T-helper 22 cell (primary cell): ENCODE measurements at regions not wholly inside any gene's neighbourhood (a gene's known extent, or its start where the extent isn't known, plus 50 kb on each side); places are given as distances from the start of the nearest gene placed in this dataset.

Experiments
- DNase-seq: peaks from one replicate; pipeline ENCODE4 v3.0.0-alpha.2; 2020; ENCODE audit warnings: low read depth

- DNase-seq = no peak
Measured at GRCh38 chr12:94031763-94032162, 116.6 kb upstream of the PLXNC1 start.

GRCh38 chr12:94032368-94032767, 116.0 kb upstream of the PLXNC1 start:
- no peak for DNase-seq

- no peak for DNase-seq
Measured at GRCh38 chr12:94033101-94033500, 115.3 kb upstream of the PLXNC1 start.

GRCh38 chr12:94033784-94034183, 114.6 kb upstream of the PLXNC1 start:
- DNase-seq = no peak

GRCh38 chr12:94037444-94037843, 110.9 kb upstream of the PLXNC1 start:
- no peak for DNase-seq

GRCh38 chr12:94038605-94039004, 109.8 kb upstream of the PLXNC1 start:
- no peak for DNase-seq

- DNase-seq = no peak
Measured at GRCh38 chr12:94039199-94039840, 109.1 kb upstream of the PLXNC1 start.

GRCh38 chr12:94039914-94040313, 108.5 kb upstream of the PLXNC1 start:
- DNase-seq = no peak

GRCh38 chr12:94041850-94042249, 106.5 kb upstream of the PLXNC1 start:
- no peak for DNase-seq

GRCh38 chr12:94042321-94042720, 106.1 kb upstream of the PLXNC1 start:
- DNase-seq = no peak

- no peak for DNase-seq
Measured at GRCh38 chr12:94046626-94047410, 101.6 kb upstream of the PLXNC1 start.

GRCh38 chr12:94047781-94048567, 100.4 kb upstream of the PLXNC1 start:
- no peak for DNase-seq

GRCh38 chr12:94048757-94049156, 99.6 kb upstream of the PLXNC1 start:
- DNase-seq = no peak

- DNase-seq = no peak
Measured at GRCh38 chr12:94049718-94050117, 98.7 kb upstream of the PLXNC1 start.

- no peak for DNase-seq
Measured at GRCh38 chr12:94053676-94054075, 94.7 kb upstream of the PLXNC1 start.

GRCh38 chr12:94055528-94055927, 92.8 kb upstream of the PLXNC1 start:
- DNase-seq = no peak

GRCh38 chr12:94056419-94057158, 91.8 kb upstream of the PLXNC1 start:
- DNase-seq = no peak

- no peak for DNase-seq
Measured at GRCh38 chr12:94057262-94058151, 90.9 kb upstream of the PLXNC1 start.

- DNase-seq = no peak
Measured at GRCh38 chr12:94059394-94060368, 88.7 kb upstream of the PLXNC1 start.

GRCh38 chr12:94062194-94062593, 86.2 kb upstream of the PLXNC1 start:
- DNase-seq = no peak
